HG03175 (cell line): ENCODE measurements at regions not wholly inside any gene's neighbourhood (a gene's known extent, or its start where the extent isn't known, plus 50 kb on each side); places are given as distances from the start of the nearest gene placed in this dataset.

Experiments
- ATAC-seq: cut with Tn5 transposase; IDR thresholded peaks from one replicate; pipeline ENCODE4 v1.9.1; 2021; ENCODE audit warnings: mild to moderate bottlenecking, moderate library complexity; ENCODE audit not compliant: unreplicated experiment

GRCh38 chr15:59953392-59953883 lies 50.7 kb upstream of the FOXB1 start:
- ATAC-seq = no peak

GRCh38 chr15:59952960-59953359 lies 51.2 kb upstream of the FOXB1 start:
- ATAC-seq = no peak

DNA sequence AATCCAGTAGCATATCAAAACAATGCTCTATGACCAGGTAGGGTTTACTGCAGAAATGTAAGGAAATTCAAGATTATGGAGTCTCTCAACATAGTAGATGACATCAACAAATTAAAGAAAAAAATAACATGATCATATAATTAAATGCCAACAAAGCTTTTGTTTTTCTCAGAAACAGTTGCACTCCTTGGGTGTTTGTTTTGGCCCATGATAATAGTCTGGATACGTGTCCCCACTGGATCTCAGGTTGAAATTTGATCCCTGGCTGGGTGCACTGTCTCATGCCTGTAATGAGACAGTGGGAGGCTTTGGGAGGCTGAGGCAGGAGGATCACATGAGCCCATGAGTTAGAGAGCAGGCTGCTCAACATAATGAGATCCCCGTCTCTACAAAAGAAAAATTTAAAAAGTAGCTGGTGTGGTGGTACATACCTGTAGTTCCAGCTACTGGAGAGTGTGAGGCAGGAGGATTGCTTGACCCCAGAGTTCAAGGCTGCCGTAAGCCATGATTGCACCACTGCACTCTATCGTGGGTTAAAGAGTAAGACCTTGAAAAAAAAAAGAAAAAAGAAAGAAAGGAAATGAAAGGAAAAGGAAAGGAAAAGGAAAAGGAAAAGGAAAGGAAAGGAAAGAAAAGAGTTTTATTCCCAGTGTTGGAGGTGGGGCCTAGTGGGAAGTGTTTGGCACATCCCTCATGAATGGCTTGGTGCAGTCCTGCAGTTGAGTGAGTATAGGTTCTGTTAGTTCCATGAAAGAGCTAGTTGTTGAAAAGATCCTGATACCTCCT lies 53.3 kb upstream of the FOXB1 start:
- ATAC-seq = no peak

DNA sequence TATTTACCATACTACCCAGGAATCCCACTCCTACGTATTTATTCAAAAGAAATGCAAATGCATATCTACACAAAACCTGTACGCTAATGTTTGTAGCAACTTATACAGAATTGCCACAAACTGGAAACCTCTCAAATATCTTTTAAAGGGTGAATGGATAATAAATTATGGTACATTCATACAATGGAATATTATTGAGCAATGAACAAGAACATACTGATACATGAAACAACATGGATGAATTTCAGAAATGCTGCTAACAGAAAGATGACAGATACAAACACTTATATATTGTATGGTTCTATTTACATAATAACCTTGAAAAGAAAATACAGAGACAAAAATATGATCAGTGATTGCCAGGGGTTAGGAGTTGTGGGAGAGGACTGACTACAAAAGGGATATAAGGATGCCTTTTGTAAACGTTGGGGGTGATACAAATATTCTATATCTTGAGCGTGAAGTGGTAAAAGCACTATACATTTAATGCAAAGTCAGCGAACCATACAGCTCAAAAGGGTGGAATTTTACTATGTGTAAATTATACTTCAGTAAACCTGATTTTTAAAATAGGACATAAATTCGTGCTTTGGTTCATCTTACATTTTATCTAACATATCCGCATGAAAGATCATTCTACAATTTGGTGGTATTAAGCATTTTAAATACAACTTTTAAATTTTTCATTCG lies 55.0 kb upstream of the FOXB1 start:
- no peak for ATAC-seq

DNA sequence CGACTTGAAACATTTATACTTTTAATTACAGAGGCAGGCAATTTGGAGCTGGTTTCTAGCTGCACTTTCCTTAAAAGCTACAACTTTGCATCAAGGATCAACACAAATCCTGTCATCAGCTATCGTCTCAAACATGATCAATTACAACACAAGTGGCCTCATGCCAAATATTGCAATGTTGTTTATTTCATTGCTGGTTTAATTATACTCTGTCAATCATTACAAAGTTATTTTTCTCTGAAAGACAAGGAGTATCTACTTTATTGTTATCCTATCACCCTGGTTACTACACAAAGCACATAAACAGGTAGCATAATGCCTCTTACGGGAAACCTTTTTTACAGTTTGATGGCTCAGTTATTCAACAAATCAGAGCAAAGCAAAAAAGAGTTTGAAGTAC lies 58.0 kb upstream of the FOXB1 start:
- ATAC-seq = no peak

DNA sequence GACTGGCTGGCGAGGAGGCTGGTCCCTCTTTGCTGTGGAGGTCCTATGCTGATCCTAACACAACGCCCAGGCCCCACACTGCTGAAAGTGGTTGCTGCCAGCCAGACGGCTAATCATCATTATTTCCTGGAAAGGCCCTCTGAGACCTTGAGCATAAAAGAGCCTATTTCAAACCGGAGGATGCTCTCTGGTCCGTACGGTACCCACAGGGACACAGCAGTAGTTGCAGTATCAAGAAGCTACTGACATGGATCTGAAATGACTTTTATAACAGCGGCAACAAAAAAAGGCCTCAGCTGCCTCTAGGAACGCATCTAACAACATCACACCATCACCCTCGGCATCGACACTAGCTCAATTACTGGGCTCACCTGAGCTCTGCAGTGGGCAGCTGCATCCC lies 59.1 kb upstream of the FOXB1 start:
- no peak for ATAC-seq

DNA sequence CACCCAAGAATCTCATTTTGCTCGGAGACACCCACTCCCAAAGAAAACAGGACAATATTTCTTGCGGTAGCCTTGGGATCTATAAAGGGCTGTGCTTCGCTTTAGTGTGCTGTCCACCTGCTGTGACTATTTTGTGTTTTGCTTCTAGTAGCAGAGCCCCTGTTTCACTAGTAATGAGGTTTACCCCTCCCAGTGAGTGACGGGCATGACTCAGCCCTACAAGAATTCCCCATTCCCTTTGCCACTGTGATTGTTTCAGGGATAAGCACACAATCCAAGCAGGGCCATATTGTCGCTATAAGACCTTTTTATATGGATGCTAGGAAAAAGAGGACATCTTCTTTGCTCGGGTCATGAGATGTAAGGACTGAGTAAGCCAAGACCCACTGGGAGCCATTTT lies 62.5 kb upstream of the FOXB1 start:
- no peak for ATAC-seq

DNA sequence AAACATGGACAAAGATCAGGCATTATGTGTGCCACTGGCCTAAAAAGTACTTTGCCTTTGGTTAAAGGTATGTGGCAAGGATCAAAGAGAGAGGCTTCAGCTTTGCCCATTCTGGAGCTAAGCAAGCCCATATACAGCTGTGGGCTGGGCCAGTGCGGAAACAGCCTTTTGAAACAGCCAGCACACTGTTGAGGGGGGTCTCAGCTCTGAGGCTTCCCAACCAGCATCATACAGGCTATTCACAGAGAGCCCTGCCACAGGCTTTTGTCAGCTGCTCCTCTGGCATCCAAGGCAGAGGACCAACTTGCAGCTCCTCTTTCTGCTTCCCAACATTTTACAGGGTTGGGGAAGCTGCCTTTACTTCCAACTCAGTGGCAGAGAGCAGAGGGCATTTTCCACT lies 63.2 kb upstream of the FOXB1 start:
- ATAC-seq = no peak

GRCh38 chr15:59940456-59940855 lies 63.7 kb upstream of the FOXB1 start:
- no peak for ATAC-seq

DNA sequence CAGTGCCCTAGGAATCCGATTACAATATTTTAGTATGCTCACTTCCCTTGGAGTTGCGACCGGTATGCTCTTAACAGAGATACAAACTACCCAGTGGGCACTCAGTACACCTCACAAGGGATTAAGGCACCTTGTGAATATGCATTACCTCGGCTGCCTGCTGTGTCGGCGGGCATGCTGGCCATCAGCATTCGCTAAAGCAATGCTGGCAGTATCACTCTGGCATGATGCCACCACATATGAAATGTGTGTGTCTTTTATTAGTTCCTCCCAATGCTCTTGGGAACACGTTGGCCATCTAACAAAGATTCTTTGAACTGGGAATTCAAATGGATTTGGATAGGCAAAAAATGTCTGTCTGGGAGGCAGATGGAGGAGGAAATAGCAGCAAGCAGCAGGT lies 67.4 kb upstream of the FOXB1 start:
- no peak for ATAC-seq

DNA sequence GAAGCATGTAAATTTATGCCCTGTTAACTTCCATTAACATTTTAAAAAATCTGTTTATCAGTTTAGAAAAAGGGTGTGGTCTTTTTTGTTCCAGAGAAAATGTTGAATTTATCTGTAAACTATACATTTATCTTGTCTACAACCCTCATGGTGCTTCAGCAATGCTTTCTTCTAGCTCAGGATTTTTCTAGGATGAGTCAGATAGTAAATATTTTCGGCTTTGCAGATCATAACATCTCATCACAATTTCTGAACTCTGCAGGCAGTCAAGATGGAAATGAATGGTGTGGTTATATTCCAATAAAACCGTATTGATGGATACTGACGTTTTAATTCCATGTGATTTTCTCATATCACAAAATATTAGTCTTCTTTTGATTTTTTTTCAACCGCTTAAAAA lies 70.5 kb upstream of the FOXB1 start:
- no peak for ATAC-seq

- no peak for ATAC-seq
These were observed 72.4 kb upstream of the FOXB1 start for GRCh38 chr15:59931646-59932261.

DNA sequence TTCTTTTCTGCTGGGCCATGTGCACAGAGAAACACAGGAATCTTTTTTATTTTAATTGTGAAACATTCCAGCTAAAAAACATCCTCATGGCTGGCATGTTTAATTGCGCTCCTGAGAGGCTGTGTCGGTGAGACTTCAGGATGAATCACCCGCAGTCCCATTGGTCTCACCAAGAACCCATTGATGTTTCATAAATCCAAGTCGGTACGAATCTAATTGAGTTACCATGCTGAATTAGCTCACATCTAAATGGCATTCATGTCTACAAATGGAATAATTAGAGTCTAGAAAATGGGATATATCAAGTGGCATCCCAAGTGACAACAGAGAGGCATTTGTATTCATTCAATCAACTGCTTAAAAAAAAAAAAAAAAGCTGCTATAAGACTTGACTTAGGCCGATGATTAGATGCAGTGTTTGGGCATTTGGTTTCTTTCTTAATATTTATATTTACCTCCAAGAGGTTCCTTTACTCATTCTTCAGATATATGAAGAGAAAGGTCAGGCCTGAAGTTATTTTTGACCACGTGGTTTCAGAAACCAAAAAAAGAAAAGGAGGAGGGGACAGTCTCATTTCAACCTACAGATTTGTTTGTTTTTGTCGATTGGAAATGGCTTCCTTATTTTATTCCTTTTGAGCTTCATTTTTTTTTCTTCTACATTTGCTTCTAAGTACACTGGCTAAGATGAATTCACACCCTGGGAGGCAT lies 79.1 kb upstream of the FOXB1 start:
- ATAC-seq = no peak

DNA sequence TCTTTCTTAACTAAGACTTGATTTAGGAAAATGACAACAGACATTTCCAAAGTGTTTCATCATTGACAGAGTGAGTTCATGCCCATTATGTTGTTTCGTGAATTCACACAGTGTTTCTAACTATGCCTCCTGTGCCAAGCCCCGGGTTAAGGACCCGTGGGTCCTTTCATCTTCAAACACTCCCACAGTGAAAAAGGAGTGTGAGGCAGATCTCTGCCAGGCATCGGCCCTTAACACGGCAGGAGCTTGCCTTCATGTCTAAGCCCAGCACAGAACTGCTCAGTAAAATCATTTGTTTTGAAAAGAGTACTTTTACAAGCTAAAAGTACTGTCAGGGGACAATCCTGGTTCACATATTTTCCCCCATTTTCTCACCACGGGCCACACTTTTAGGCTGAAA lies 80.0 kb upstream of the FOXB1 start:
- no peak for ATAC-seq

DNA sequence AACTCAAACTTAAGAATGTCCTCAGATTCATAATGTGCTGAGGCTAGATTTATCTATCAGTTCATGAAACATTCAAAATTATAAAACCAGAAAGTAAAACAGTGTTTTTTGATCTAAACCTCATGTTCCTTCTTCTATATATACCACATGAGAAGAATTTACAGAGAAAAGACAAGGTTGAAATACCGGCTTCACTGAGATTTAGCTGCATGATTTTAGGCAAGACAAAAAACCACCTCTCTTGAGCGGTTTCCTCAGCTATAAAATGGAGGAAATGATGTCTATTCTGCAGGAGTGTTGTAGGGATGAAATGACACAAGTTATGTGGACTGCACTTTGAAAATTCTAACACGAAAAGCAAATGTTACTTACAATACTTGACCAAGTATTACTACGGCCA lies 80.6 kb upstream of the FOXB1 start:
- no peak for ATAC-seq

GRCh38 chr15:59918994-59919951 lies 84.8 kb upstream of the FOXB1 start:
- peak; percentile 84 for ATAC-seq

GRCh38 chr15:59917504-59918157 lies 86.5 kb upstream of the FOXB1 start:
- ATAC-seq = peak; percentile 83

- ATAC-seq = no peak
These were observed 98.1 kb upstream of the FOXB1 start for GRCh38 chr15:59906046-59906445.

GRCh38 chr15:59905176-59905575 lies 98.9 kb upstream of the FOXB1 start:
- ATAC-seq = no peak
